DOHH2 (cell line): ENCODE measurements at regions not wholly inside any gene's neighbourhood (a gene's known extent, or its start where the extent isn't known, plus 50 kb on each side); places are given as distances from the start of the nearest gene placed in this dataset.
A peak's percentile ranks its signal among the peaks of the same experiment; 100 is the strongest.

ENCODE experiments used
- H3F3A ChIP-seq: fragments of 200-600 bp; sonication (generic), shearing (Covaris generic); 2 replicates; pipeline ENCODE4 v1.6.0; 2016; ENCODE audit warnings: antibody characterized with exemption, mild to moderate bottlenecking; ENCODE audit not compliant: control insufficient read depth, insufficient read depth
- H3K27ac ChIP-seq: fragments of 200-600 bp; sonication (generic); 2 replicates; pipeline ENCODE4 v1.5.1; 2014; ENCODE audit warnings: low read depth, mild to moderate bottlenecking, low read length, moderate library complexity
- H3K27me3 ChIP-seq: fragments of 200-600 bp; sonication (generic); 2 replicates; pipeline ENCODE4 v1.6.1; 2014; ENCODE audit warnings: mild to moderate bottlenecking, low read length, mixed read lengths; ENCODE audit not compliant: control insufficient read depth
- H3K36me3 ChIP-seq: fragments of 200-600 bp; sonication (generic); 2 replicates; pipeline ENCODE4 v1.6.1; 2014; ENCODE audit warnings: mild to moderate bottlenecking, low read length, moderate library complexity, mixed read lengths; ENCODE audit not compliant: control insufficient read depth
- H3K4me1 ChIP-seq: fragments of 200-600 bp; sonication (generic); 2 replicates; pipeline ENCODE4 v1.6.1; 2014; ENCODE audit warnings: mild to moderate bottlenecking, low read length, mixed read lengths; ENCODE audit not compliant: control insufficient read depth
- H3K4me2 ChIP-seq: fragments of 200-600 bp; sonication (generic); 2 replicates; pipeline ENCODE4 v1.6.0; 2014; ENCODE audit warnings: mild to moderate bottlenecking, low read length, moderate library complexity
- H3K4me3 ChIP-seq: fragments of 200-600 bp; sonication (generic); 2 replicates; pipeline ENCODE4 v1.5.1; 2014; ENCODE audit warnings: mild to moderate bottlenecking, low read length, mixed read lengths
- H3K79me2 ChIP-seq: fragments of 200-600 bp; sonication (generic); 2 replicates; pipeline ENCODE4 v1.6.1; 2014; ENCODE audit warnings: mild to moderate bottlenecking, low read length, mixed read lengths; ENCODE audit not compliant: control insufficient read depth
- H3K9me2 ChIP-seq: fragments of 200-600 bp; sonication (generic); replicated peaks from 2 replicates; pipeline ENCODE4 v1.6.1; 2014; ENCODE audit warnings: mild to moderate bottlenecking, low read length, mixed read lengths; ENCODE audit not compliant: control insufficient read depth
- H3K9me3 ChIP-seq: fragments of 200-600 bp; sonication (generic); 2 replicates; pipeline ENCODE4 v1.6.1; 2014; ENCODE audit warnings: antibody characterized with exemption, low read length, mixed read lengths; ENCODE audit not compliant: control insufficient read depth, insufficient read depth
- H4K20me1 ChIP-seq: fragments of 200-600 bp; sonication (generic); 2 replicates; pipeline ENCODE4 v1.6.0; 2014; ENCODE audit warnings: low read depth, mild to moderate bottlenecking, antibody characterized with exemption, low read length, moderate library complexity; ENCODE audit not compliant: control insufficient read depth, insufficient read depth
- CTCF ChIP-seq: fragments of 200-600 bp; sonication (generic); IDR thresholded peaks from one replicate; pipeline ENCODE4 v1.5.1; 2014; ENCODE audit warnings: antibody characterized with exemption, mild to moderate bottlenecking, low read depth, low read length; ENCODE audit not compliant: poor library complexity, severe bottlenecking
- EZH2phosphoT487 ChIP-seq: fragments of 200-600 bp; sonication (generic); IDR thresholded peaks from 2 replicates; pipeline ENCODE4 v1.6.1; 2017; ENCODE audit warnings: borderline replicate concordance, mild to moderate bottlenecking, antibody characterized with exemption, low read length, moderate library complexity, mixed read lengths

GRCh38 chr12:114508529-114509129, 102.7 kb upstream of the TBX5 start:
- H3K79me2 ChIP-seq, result no peaks in the 10 kb centered on the region
- H3K27me3 ChIP-seq, result 0 out of 2 replicates have a peak, but pooled peaks cover 3% of the 10 kb centered on the region
- H3K4me1 ChIP-seq, result no peaks in the 10 kb centered on the region
- H3K27ac ChIP-seq, result no peak overlapping the region
- H4K20me1 ChIP-seq, result no peaks in the 10 kb centered on the region
- no peaks in the 10 kb centered on the region for H3K9me2 ChIP-seq
- no peaks in the 10 kb centered on the region for H3K36me3 ChIP-seq
- no peak overlapping the region for H3K4me3 ChIP-seq
- no peaks in the 10 kb centered on the region for H3F3A ChIP-seq
- no peaks in the 10 kb centered on the region for H3K9me3 ChIP-seq
- TF ChIP-seq CTCF, result peak; percentile 82
- TF ChIP-seq EZH2phosphoT487, result no peak
- H3K4me2 ChIP-seq, result no peak overlapping the region

- H4K20me1 ChIP-seq, result no peaks in the 10 kb centered on the region
- H3K79me2 ChIP-seq, result no peaks in the 10 kb centered on the region
- H3K9me3 ChIP-seq, result no peaks in the 10 kb centered on the region
- H3K4me3 ChIP-seq, result no peak overlapping the region
- no peak overlapping the region for H3K27ac ChIP-seq
- no peaks in the 10 kb centered on the region for H3K36me3 ChIP-seq
- H3F3A ChIP-seq, result no peaks in the 10 kb centered on the region
- no peaks in the 10 kb centered on the region for H3K9me2 ChIP-seq
- H3K4me1 ChIP-seq, result no peaks in the 10 kb centered on the region
- no peak for TF ChIP-seq CTCF
- no peak for TF ChIP-seq EZH2phosphoT487
- peaks cover 7% of the 10 kb centered on the region for H3K27me3 ChIP-seq
- no peak overlapping the region for H3K4me2 ChIP-seq
Measured at GRCh38 chr12:114506651-114507050, 100.7 kb upstream of the TBX5 start.

- Histone ChIP-seq H3K4me3 (no peak overlapping the region), H3K9me3 (no peaks in the 10 kb centered on the region), H3F3A (no peaks in the 10 kb centered on the region), H3K27me3 (peaks cover 16% of the 10 kb centered on the region), H4K20me1 (no peaks in the 10 kb centered on the region), H3K79me2 (no peaks in the 10 kb centered on the region), H3K27ac (no peak overlapping the region), H3K4me2 (no peak overlapping the region), H3K4me1 (no peaks in the 10 kb centered on the region), H3K9me2 (no peaks in the 10 kb centered on the region), H3K36me3 (no peaks in the 10 kb centered on the region)
- no peak for TF ChIP-seq CTCF
Measured at GRCh38 chr12:114504311-114504710, 98.4 kb upstream of the TBX5 start.
